ENCODE measurements at regions not wholly inside any gene's neighbourhood (a gene's known extent, or its start where the extent isn't known, plus 50 kb on each side); places are given as distances from the start of the nearest gene placed in this dataset.

- 9 to 20% (median 14%) methylated on average over 1 of the region's 1 CpG for WGBS, 5 donors
- peaks cover 0 to 13% (median 5%) of the 10 kb centered on the region in 8 donors for H3K9me3 ChIP-seq
- no peak overlapping the region for H3K27ac ChIP-seq
- no peak for TF ChIP-seq POLR2AphosphoS5 (IDR thresholded peaks at IDR 0.05)
- TF ChIP-seq, protein P1, sequence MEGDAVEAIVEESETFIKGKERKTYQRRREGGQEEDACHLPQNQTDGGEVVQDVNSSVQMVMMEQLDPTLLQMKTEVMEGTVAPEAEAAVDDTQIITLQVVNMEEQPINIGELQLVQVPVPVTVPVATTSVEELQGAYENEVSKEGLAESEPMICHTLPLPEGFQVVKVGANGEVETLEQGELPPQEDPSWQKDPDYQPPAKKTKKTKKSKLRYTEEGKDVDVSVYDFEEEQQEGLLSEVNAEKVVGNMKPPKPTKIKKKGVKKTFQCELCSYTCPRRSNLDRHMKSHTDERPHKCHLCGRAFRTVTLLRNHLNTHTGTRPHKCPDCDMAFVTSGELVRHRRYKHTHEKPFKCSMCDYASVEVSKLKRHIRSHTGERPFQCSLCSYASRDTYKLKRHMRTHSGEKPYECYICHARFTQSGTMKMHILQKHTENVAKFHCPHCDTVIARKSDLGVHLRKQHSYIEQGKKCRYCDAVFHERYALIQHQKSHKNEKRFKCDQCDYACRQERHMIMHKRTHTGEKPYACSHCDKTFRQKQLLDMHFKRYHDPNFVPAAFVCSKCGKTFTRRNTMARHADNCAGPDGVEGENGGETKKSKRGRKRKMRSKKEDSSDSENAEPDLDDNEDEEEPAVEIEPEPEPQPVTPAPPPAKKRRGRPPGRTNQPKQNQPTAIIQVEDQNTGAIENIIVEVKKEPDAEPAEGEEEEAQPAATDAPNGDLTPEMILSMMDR (IDR thresholded peaks at IDR 0.05 in 8 of 11, conservative IDR thresholded peaks at IDR 0.05 in 3 of 11) = no peak
- TF ChIP-seq POLR2A (IDR thresholded peaks at IDR 0.05) = no peak
- DNase-seq = no peak
- intact Hi-C loops (cut with DNase I; ENCODE audit: low total_unique reads) = no loop called here
- no peaks in the 10 kb centered on the region for H3K4me1 ChIP-seq
- H3K4me3 ChIP-seq = no peak overlapping the region
- H3K36me3 ChIP-seq = no peaks in the 10 kb centered on the region
- no peaks in the 10 kb centered on the region for H3K27me3 ChIP-seq (replicated peaks in 1 of 7)
These were observed 152.2 kb upstream of the RASSF8 start for GRCh38 chr12:25806271-25806670.

DNA sequence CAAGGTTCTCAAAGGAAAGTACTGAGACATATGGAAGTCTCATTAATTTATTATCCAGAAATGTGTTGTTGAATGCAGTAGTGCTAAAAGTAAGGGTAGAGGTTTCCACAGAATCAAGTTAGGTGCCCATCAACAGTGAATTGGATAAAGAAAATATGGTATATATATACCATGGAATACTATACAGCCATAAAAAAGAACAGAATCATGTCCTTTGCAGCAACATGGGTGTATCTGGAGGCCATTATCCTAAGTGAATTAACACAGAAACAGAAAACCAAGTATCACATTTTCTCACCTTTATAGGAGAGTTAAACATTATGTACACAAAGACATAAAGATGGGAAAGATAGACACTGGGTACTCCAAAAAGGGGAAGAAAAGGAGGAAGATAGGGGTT lies 149.9 kb upstream of the RASSF8 start:
- intact Hi-C loops (cut with DNase I; ENCODE audit: low total_unique reads) = no loop called here
- Histone ChIP-seq H3K27me3 (replicated peaks in 1 of 7) (no peaks in the 10 kb centered on the region), H3K27ac (no peak overlapping the region), H3K4me3 (no peak overlapping the region), H3K4me1 (no peaks in the 10 kb centered on the region), H3K9me3 (peaks cover 0 to 13% (median 5%) of the 10 kb centered on the region in 8 donors), H3K36me3 (no peaks in the 10 kb centered on the region)
- TF ChIP-seq, protein P1 (IDR thresholded peaks at IDR 0.05 in 8 of 11, conservative IDR thresholded peaks at IDR 0.05 in 3 of 11) = no peak
- TF ChIP-seq POLR2A (IDR thresholded peaks at IDR 0.05) = no peak
- TF ChIP-seq POLR2AphosphoS5 (IDR thresholded peaks at IDR 0.05) = no peak
- DNase-seq = no peak

GRCh38 chr12:25810683-25811082 lies 147.8 kb upstream of the RASSF8 start:
- no peak overlapping the region for H3K27ac ChIP-seq
- no peaks in the 10 kb centered on the region for H3K27me3 ChIP-seq (replicated peaks in 1 of 7)
- no peak overlapping the region for H3K4me3 ChIP-seq
- DNase-seq = no peak
- 93 to 98% (median 94%) methylated on average over 1 of the region's 1 CpG for WGBS, 5 donors
- TF ChIP-seq, protein P1 (IDR thresholded peaks at IDR 0.05 in 8 of 11, conservative IDR thresholded peaks at IDR 0.05 in 3 of 11) = no peak
- TF ChIP-seq POLR2AphosphoS5 (IDR thresholded peaks at IDR 0.05) = no peak
- no peak for TF ChIP-seq POLR2A (IDR thresholded peaks at IDR 0.05)
- H3K4me1 ChIP-seq = no peaks in the 10 kb centered on the region
- peaks cover 0 to 13% (median 5%) of the 10 kb centered on the region in 8 donors for H3K9me3 ChIP-seq
- no peaks in the 10 kb centered on the region for H3K36me3 ChIP-seq
- intact Hi-C loops (cut with DNase I; ENCODE audit: low total_unique reads) = no loop called here

DNA sequence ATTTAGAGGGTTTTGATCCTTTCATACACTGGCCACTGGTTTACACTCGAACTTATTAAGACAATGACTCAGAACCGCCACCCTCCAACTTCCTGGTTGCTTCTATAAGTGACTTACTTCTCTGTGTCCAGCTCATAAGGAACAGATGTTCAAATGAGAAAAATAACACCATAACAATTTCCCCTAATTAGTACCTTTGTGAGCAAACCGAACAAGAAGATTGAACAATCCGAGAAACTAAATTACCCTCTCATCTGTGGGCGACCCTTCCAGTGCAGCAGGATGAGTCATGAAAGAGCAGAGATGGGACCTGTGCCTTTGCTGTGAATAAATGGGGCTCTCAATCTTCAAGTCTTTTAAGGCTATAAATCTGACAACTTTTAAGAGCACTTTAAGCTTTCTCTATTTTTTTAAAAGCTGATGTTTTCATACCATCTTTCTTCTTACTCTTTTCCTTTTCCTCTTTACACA lies 146.8 kb upstream of the RASSF8 start:
- TF ChIP-seq POLR2AphosphoS5 (IDR thresholded peaks at IDR 0.05) (no peak), POLR2A (IDR thresholded peaks at IDR 0.05) (no peak)
- TF ChIP-seq, protein P1 (IDR thresholded peaks at IDR 0.05 in 8 of 11, conservative IDR thresholded peaks at IDR 0.05 in 3 of 11) = no peak
- Histone ChIP-seq H3K36me3 (no peaks in the 10 kb centered on the region), H3K4me3 (no peak overlapping the region), H3K9me3 (peaks cover 0 to 13% (median 5%) of the 10 kb centered on the region in 8 donors), H3K27ac (no peak overlapping the region), H3K4me1 (no peaks in the 10 kb centered on the region), H3K27me3 (replicated peaks in 1 of 7) (no peaks in the 10 kb centered on the region)
- 59 to 76% (median 73%) methylated on average over 5 of the region's 5 CpGs for WGBS, 5 donors
- no peak for DNase-seq
- intact Hi-C loops (cut with DNase I; ENCODE audit: low total_unique reads) = no loop called here

Measured in spleen (tissue), 11 donors.